Right lobe of liver (tissue), 4 donors: ENCODE measurements at regions not wholly inside any gene's neighbourhood (a gene's known extent, or its start where the extent isn't known, plus 50 kb on each side); places are given as distances from the start of the nearest gene placed in this dataset.

Source experiments
- CTCF ChIP-seq, 4 donors: fragments of 200-600 bp in 3 of 4; fragments of 450-650 bp in 1 of 4; IDR thresholded peaks; one replicate each; pipeline versions ENCODE4 v1.5.1 to v1.8.0; 2016 to 2022; ENCODE audit warnings: antibody characterized with exemption in 4 of 4, mild to moderate bottlenecking in 2 of 4
- POLR2A ChIP-seq: fragments of 450-650 bp; IDR thresholded peaks from one replicate; pipeline ENCODE4 v1.6.1; 2017; ENCODE audit warnings: antibody characterized with exemption, mild to moderate bottlenecking
- donor health status: DM: no; HTN: no; CAD: no.
- donor health status: DM: no; HTN: no; CAD: no.
- donor health status: DM: no; HTN: yes; CAD: no.

- TF ChIP-seq CTCF (IDR thresholded peaks at IDR 0.05) = no peak
- TF ChIP-seq POLR2A = no peak
Measured at GRCh38 chr4:125231661-125232060, 83.1 kb upstream of the FAT4 start.
